Ovary (tissue), 7 donors: ENCODE measurements at regions not wholly inside any gene's neighbourhood (a gene's known extent, or its start where the extent isn't known, plus 50 kb on each side); places are given as distances from the start of the nearest gene placed in this dataset.
"Not testable (repeated sequence)": the region's sequence is repeated elsewhere in the genome, so short reads cannot be mapped to it uniquely, and the experiment has no call there.

ENCODE experiments used
- DNase-seq, 5 donors: peaks; one replicate each; pipeline ENCODE4 v3.0.0-alpha.2; 2019 to 2020
- H3K27ac ChIP-seq, 2 donors: fragments of 200-600 bp; one replicate each; pipeline versions ENCODE4 v1.5.1 to v1.8.0; 2019 to 2022
- H3K27me3 ChIP-seq: fragments of 200-600 bp; one replicate; pipeline ENCODE4 v1.8.0; 2022
- H3K36me3 ChIP-seq: fragments of 200-600 bp; sonication (generic); one replicate; pipeline ENCODE4 v1.5.1; 2019
- H3K4me1 ChIP-seq: one replicate; pipeline ENCODE4 v1.8.1; 2013; ENCODE audit warnings: mild to moderate bottlenecking, moderate library complexity; ENCODE audit not compliant: insufficient read depth
- H3K4me3 ChIP-seq: fragments of 200-600 bp; sonication (generic); one replicate; pipeline ENCODE4 v1.5.1; 2017
- H3K9me3 ChIP-seq, 2 donors: fragments of 200-600 bp in 1 of 2; sonication (generic) in 1 of 2; one replicate each; pipeline versions ENCODE4 v1.5.1 to v1.8.1; 2013 to 2019; ENCODE audit warnings: mild to moderate bottlenecking in 1 of 2, moderate library complexity in 1 of 2
- CTCF ChIP-seq, 3 donors: fragments of 450-650 bp in 2 of 3; fragments of 200-600 bp in 1 of 3; IDR thresholded peaks; one replicate each; pipeline versions ENCODE4 v1.5.1 to v1.8.0; 2016 to 2022; ENCODE audit warnings: antibody characterized with exemption in 3 of 3, mild to moderate bottlenecking in 1 of 3
- EP300 ChIP-seq: sonication (generic); formaldehyde crosslinking; IDR thresholded peaks from one replicate; pipeline ENCODE4 v1.6.1; 2017; ENCODE audit warnings: antibody characterized with exemption
- POLR2A ChIP-seq: fragments of 450-650 bp; IDR thresholded peaks from one replicate; pipeline ENCODE4 v1.6.1; 2017; ENCODE audit warnings: antibody characterized with exemption, mild to moderate bottlenecking, moderate library complexity
- WGBS, 3 donors: extraction: QIAGEN DNeasy Blood & Tissue Kit in 1 of 3; methylation state at CpG; one replicate each; pipeline versions ENCODE4 v1.1.5 to v1.1.7; 2013 to 2017; 5-methylcytosine and 5-hydroxymethylcytosine counted together
- intact Hi-C, 4 donors: fragments of 100-400 bp; cut with DNase I; formaldehyde crosslinking; loops; one replicate each; pipeline versions ENCODE4 v1.11.0 to v1.15.1; 2022 to 2023
- donor health status: DM: no; HTN: no; CAD: no; lungs with moderate emphysema.
- donor health status: DM: no; HTN: no; CAD: no.
- donor health status: Bipolar disorder and iron deficiency.
- donor health status: DM: no; HTN: no; CAD: no.
- donor health status: DM: yes; HTN: yes; CAD: no.

- no peak for TF ChIP-seq CTCF (IDR thresholded peaks at IDR 0.05)
- TF ChIP-seq POLR2A, result no peak
- no peak for TF ChIP-seq EP300
- Histone ChIP-seq H3K4me1 (no peaks in the 10 kb centered on the region), H3K36me3 (no peaks in the 10 kb centered on the region), H3K27ac (no peak overlapping the region), H3K4me3 (no peak overlapping the region), H3K9me3 (no peaks in the 10 kb centered on the region), H3K27me3 (no peaks in the 10 kb centered on the region)
- intact Hi-C loops, result no loop called here
- no peak for DNase-seq
These were observed 376.9 kb upstream of the ARPP21 start for GRCh38 chr3:35262406-35262805.

- Histone ChIP-seq H3K4me3 (no peak overlapping the region), H3K9me3 (no peaks in the 10 kb centered on the region), H3K27me3 (no peaks in the 10 kb centered on the region), H3K27ac (no peak overlapping the region), H3K36me3 (no peaks in the 10 kb centered on the region), H3K4me1 (no peaks in the 10 kb centered on the region)
- intact Hi-C loops, result no loop called here
- DNase-seq, result no peak
- WGBS, 3 donors, result 85 to 94% (median 86%) methylated on average over 1 of the region's 1 CpG
- TF ChIP-seq CTCF (IDR thresholded peaks at IDR 0.05), result no peak
- no peak for TF ChIP-seq POLR2A
- no peak for TF ChIP-seq EP300
These were observed 375.8 kb upstream of the ARPP21 start for GRCh38 chr3:35263477-35263876.

GRCh38 chr3:35266065-35266464, 373.3 kb upstream of the ARPP21 start:
- WGBS, 3 donors, result 92 to 95% (median 92%) methylated on average over 12 of the region's 12 CpGs
- H3K4me1 ChIP-seq, intact Hi-C loops, H3K36me3 ChIP-seq, H3K9me3 ChIP-seq, H3K27ac ChIP-seq, H3K27me3 ChIP-seq, H3K4me3 ChIP-seq, DNase-seq: not testable (repeated sequence)

GRCh38 chr3:35275768-35276167, 363.6 kb upstream of the ARPP21 start:
- WGBS, 3 donors, result 73 to 93% (median 90%) methylated on average over 2 of the region's 2 CpGs
- Histone ChIP-seq H3K27ac (no peak overlapping the region), H3K27me3 (no peaks in the 10 kb centered on the region), H3K4me1 (no peaks in the 10 kb centered on the region), H3K36me3 (no peaks in the 10 kb centered on the region), H3K4me3 (no peak overlapping the region), H3K9me3 (no peaks in the 10 kb centered on the region)
- no peak for DNase-seq
- intact Hi-C loops, result no loop called here
- TF ChIP-seq EP300 (no peak), CTCF (IDR thresholded peaks at IDR 0.05) (no peak), POLR2A (no peak)

- WGBS, 3 donors, result 70 to 88% (median 76%) methylated on average over 1 of the region's 1 CpG
- H3K27ac ChIP-seq, result no peak overlapping the region
These were observed 362.8 kb upstream of the ARPP21 start for GRCh38 chr3:35276568-35276967.

More at GRCh38 chr3:35276568-35276967, 362.8 kb upstream of the ARPP21 start:
- H3K4me3 ChIP-seq, result no peak overlapping the region
- no peak for DNase-seq
- no peak for TF ChIP-seq EP300
- no peak for TF ChIP-seq POLR2A
- TF ChIP-seq CTCF (IDR thresholded peaks at IDR 0.05), result no peak
- intact Hi-C loops, result no loop called here
- no peaks in the 10 kb centered on the region for H3K4me1 ChIP-seq
- no peaks in the 10 kb centered on the region for H3K9me3 ChIP-seq
- no peaks in the 10 kb centered on the region for H3K27me3 ChIP-seq
- H3K36me3 ChIP-seq, result no peaks in the 10 kb centered on the region
